Common myeloid progenitor, CD34-positive (primary cell): ENCODE measurements at regions not wholly inside any gene's neighbourhood (a gene's known extent, or its start where the extent isn't known, plus 50 kb on each side); places are given as distances from the start of the nearest gene placed in this dataset.

Source experiments
- CTCF ChIA-PET: fragments of 350-600 bp; sonication (Branson Sonifier 250); formaldehyde crosslinking; loops from one replicate; lab custom pipeline; 2021; ENCODE audit warnings: antibody characterized with exemption; lab: Charles Lee
- POLR2A ChIA-PET: fragments of 350-600 bp; sonication (Branson Sonifier 250); formaldehyde crosslinking; loops from one replicate; lab custom pipeline; 2021; ENCODE audit warnings: antibody characterized with exemption; lab: Charles Lee
- DNase-seq, 3 donors: peaks; one replicate each; pipeline versions ENCODE4 v3.0.0 to v3.0.0-alpha.2; 2013
- H3K27ac ChIP-seq, 2 experiments: 1 replicate in 1 of 2; 2 replicates in 1 of 2; pipeline ENCODE4 v1.7.0; 2013; ENCODE audit warnings: inconsistent platforms in 2 of 2, low read length in 2 of 2, mild to moderate bottlenecking in 2 of 2, low read depth in 1 of 2, moderate library complexity in 1 of 2; ENCODE audit not compliant: severe bottlenecking in 2 of 2, insufficient read depth in 1 of 2, poor library complexity in 1 of 2
- H3K27me3 ChIP-seq, 5 experiments: replicated peaks in 2 of 5; 1 replicate in 3 of 5; 2 replicates in 2 of 5; pipeline versions ENCODE4 v1.6.1 to v1.7.0; 2013; ENCODE audit warnings: low read length in 4 of 5, mild to moderate bottlenecking in 2 of 5, moderate library complexity in 2 of 5, inconsistent platforms in 1 of 5; ENCODE audit not compliant: insufficient read depth in 5 of 5, control insufficient read depth in 4 of 5
- H3K36me3 ChIP-seq, 4 experiments: 1 replicate in 2 of 4; 2 replicates in 2 of 4; pipeline versions ENCODE4 v1.6.1 to v1.7.0; 2013; ENCODE audit warnings: low read length in 3 of 4, control low read depth in 1 of 4, mild to moderate bottlenecking in 1 of 4; ENCODE audit not compliant: control insufficient read depth in 4 of 4, insufficient read depth in 4 of 4
- H3K4me1 ChIP-seq, 4 experiments: 1 replicate in 3 of 4; 2 replicates in 1 of 4; pipeline versions ENCODE4 v1.6.1 to v1.7.1; 2013; ENCODE audit warnings: low read length in 3 of 4, mild to moderate bottlenecking in 3 of 4, control low read depth in 1 of 4, inconsistent platforms in 1 of 4, moderate library complexity in 1 of 4; ENCODE audit not compliant: control insufficient read depth in 4 of 4, insufficient read depth in 4 of 4; ENCODE audit errors: control extremely low read depth in 1 of 4
- H3K4me3 ChIP-seq, 7 experiments: 1 replicate in 4 of 7; 2 replicates in 3 of 7; pipeline versions ENCODE4 v1.5.1 to v1.7.0; 2013; ENCODE audit warnings: mild to moderate bottlenecking in 7 of 7, low read length in 6 of 7, moderate library complexity in 6 of 7, inconsistent platforms in 2 of 7, low read depth in 2 of 7, control low read depth in 1 of 7; ENCODE audit not compliant: insufficient read depth in 4 of 7, control insufficient read depth in 1 of 7; ENCODE audit errors: extremely low read depth in 1 of 7
- H3K9me3 ChIP-seq, 5 experiments: 1 replicate in 4 of 5; 2 replicates in 1 of 5; pipeline versions ENCODE4 v1.6.1 to v1.7.1; 2013; ENCODE audit warnings: low read length in 4 of 5, mild to moderate bottlenecking in 2 of 5, inconsistent platforms in 1 of 5, low read depth in 1 of 5, moderate library complexity in 1 of 5; ENCODE audit not compliant: control insufficient read depth in 4 of 5, insufficient read depth in 2 of 5; ENCODE audit errors: control extremely low read depth in 1 of 5
- WGBS: methylation state at CpG from one replicate; pipeline ENCODE4 v1.1.5; 2013; ENCODE audit not compliant: insufficient coverage; 5-methylcytosine and 5-hydroxymethylcytosine counted together

DNA sequence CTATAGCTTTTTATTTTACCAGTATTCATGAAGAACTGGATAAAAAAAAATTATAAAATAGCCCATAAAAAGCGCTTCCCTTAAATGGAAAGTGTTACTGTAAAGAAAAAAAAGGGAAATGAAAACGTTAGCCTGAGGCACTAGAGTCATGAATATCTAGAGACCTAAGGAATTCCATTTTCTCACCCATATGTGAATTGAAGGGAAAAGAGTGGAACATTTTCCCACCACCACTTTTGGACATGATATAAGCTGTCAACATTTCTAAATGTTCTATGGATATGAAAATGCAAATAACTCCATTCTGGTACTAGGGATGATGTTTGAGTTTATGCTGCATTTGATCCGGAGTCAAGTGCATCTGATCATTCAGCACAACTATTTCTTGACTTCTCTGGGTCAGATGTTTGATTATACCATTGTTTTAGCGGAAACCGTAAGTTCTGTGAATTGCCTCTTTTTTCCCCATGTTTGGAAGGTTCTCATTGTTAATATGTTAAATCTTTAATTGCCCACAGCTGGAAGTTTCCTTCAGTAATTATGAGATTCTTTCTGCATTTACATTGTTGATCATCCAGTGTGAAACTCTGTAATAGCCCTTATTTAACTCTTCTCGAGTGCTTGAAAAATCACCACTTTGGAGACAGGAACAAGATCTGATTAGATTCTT, 467.4 kb upstream of the SEMA6A start:
- Histone ChIP-seq H3K4me1 (peaks cover 0 to 2% (median 0%) of the 10 kb centered on the region in 4 experiments), H3K36me3 (no peaks in the 10 kb centered on the region), H3K4me3 (no peak overlapping the region), H3K9me3 (no peaks in the 10 kb centered on the region), H3K27ac (no peak overlapping the region), H3K27me3 (no peaks in the 10 kb centered on the region)
- POLR2A ChIA-PET, result no interaction called here
- 87% methylated on average over 3 of the region's 6 CpGs for WGBS
- DNase-seq, result no peak
- CTCF ChIA-PET, result no interaction called here

DNA sequence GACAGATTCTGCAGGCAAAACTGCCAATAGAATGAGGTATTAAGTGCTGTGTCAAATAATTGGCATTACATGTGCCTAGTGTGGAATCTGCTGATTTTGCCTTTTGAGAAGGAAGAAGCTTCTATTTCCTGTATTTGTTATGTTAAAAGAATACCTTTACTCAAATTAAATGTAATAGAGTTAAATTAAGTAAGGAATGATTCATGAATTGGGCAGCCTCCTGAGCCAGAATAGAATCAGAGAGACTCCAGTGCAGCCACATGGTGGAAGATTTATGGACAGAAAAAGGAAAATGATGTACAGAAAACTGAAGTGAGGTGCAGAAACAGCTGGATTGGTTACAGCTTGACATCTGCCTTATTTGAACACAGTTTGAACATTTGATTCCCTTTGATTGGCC, 464.4 kb upstream of the SEMA6A start:
- H3K4me1 ChIP-seq, result no peaks in the 10 kb centered on the region
- ChIA-PET POLR2A (no interaction called here), CTCF (no interaction called here)
- DNase-seq, result no peak
- no peak overlapping the region for H3K27ac ChIP-seq
- no peak overlapping the region for H3K4me3 ChIP-seq
- H3K27me3 ChIP-seq, result no peaks in the 10 kb centered on the region
- no peaks in the 10 kb centered on the region for H3K9me3 ChIP-seq
- H3K36me3 ChIP-seq, result no peaks in the 10 kb centered on the region

DNA sequence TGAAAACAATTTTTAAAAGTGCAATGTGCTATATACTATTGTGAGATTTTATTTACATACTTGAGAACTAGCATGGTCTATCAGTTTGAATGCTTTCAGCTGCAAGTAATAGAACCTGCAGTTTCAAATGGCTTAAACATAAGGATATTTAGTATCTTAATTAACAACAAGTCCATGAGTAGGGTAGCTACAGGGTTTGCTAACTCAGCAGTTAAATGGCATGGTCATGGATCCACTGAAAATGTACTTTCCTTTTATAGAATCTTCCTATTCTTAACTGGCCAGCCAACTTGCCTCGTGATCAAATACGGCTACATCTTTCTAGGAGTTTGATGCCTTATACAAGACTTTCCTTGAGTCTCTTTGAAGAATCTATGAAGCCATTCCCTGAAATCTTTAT, 452.8 kb upstream of the SEMA6A start:
- H3K27me3 ChIP-seq, result no peaks in the 10 kb centered on the region
- POLR2A ChIA-PET, result no interaction called here
- 100% methylated on average over 2 of the region's 2 CpGs for WGBS
- CTCF ChIA-PET, result no interaction called here
- no peak overlapping the region for H3K27ac ChIP-seq
- no peaks in the 10 kb centered on the region for H3K9me3 ChIP-seq
- H3K4me1 ChIP-seq, result no peaks in the 10 kb centered on the region
- no peak for DNase-seq
- H3K4me3 ChIP-seq, result no peak overlapping the region
- H3K36me3 ChIP-seq, result no peaks in the 10 kb centered on the region

DNA sequence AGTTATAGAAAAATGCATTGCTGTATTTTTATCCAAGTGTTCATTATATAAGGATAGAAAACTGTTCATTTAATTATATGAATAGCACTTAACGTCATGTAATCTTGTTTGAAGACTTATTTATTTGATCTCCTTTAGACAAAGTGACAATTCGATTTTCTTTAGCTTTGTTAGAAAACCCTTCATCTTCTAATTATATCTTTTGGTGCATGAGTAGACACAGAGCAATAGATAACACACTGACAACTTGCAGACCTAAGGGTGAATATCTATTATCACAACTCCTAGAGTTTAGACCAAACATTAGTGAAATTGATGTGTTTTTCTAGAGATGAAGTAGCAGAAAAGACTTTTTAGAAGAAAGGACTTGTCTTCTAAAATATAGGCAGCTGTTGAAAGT, 446.4 kb upstream of the SEMA6A start:
- CTCF ChIA-PET, result no interaction called here
- POLR2A ChIA-PET, result no interaction called here
- WGBS, result no CpG with 5 or more reads among the region's 2 CpGs
- H3K9me3 ChIP-seq, result no peaks in the 10 kb centered on the region
- no peaks in the 10 kb centered on the region for H3K27me3 ChIP-seq
- H3K36me3 ChIP-seq, result no peaks in the 10 kb centered on the region
- no peak for DNase-seq
- no peak overlapping the region for H3K4me3 ChIP-seq
- H3K4me1 ChIP-seq, result no peaks in the 10 kb centered on the region
- no peak overlapping the region for H3K27ac ChIP-seq

DNA sequence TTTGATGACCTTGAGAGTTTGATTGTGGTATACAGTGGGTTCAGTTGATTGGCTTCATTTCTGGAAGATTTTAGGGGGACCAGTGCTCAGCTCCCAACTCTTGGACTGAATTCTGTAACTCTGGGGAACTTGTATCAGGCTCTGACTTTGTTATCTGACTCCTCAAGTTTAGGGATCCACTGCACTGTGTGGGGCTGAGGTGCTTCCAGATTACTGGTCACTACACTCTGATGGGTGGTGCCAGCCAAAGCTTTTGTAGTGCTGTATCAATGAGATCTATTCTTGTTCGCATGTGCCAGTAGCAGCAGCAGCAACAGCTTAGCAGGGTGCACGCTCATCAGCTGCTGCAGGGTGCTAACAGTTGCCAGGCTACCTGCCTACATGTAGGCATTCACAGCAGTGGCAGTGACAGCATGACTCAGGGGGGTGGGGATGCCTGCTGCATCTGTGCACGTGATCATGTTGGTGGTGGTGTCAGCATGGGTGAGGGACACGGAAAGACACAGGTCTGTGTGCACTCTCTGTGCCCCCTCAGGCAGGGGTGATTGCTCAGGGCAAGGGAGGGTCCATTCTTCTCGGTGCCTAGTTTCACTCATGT, 438.8 kb upstream of the SEMA6A start:
- POLR2A ChIA-PET, result no interaction called here
- H3K36me3 ChIP-seq, result no peaks in the 10 kb centered on the region
- 90% methylated on average over 5 of the region's 5 CpGs for WGBS
- CTCF ChIA-PET, result no interaction called here
- no peak overlapping the region for H3K27ac ChIP-seq
- peaks cover 0 to 4% (median 0%) of the 10 kb centered on the region in 5 experiments for H3K9me3 ChIP-seq
- no peak overlapping the region for H3K4me3 ChIP-seq
- no peaks in the 10 kb centered on the region for H3K4me1 ChIP-seq
- no peaks in the 10 kb centered on the region for H3K27me3 ChIP-seq
- no peak for DNase-seq

DNA sequence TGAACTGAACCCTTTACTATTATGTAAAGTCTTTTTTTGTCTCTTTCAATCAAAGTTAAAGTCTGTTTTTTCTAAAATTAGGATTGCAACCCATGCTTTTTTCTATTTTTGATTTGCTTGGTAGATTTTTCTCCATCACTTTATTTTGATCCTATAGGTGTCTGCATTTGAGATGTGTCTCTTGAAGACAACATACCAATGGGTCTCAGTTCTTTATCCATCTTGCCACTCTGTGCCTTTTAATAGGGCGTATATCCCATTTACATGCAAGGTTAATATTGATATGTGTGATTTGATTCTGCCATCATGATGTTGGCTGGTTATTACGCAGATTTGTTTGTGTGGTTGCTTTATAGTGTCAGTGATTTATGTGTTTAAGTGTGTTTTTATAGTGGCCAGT, 436.0 kb upstream of the SEMA6A start:
- Histone ChIP-seq H3K4me1 (no peaks in the 10 kb centered on the region), H3K36me3 (no peaks in the 10 kb centered on the region), H3K27me3 (no peaks in the 10 kb centered on the region), H3K9me3 (peaks cover 0 to 4% (median 0%) of the 10 kb centered on the region in 5 experiments), H3K4me3 (no peak overlapping the region), H3K27ac (no peak overlapping the region)
- 83% methylated on average over 2 of the region's 2 CpGs for WGBS
- ChIA-PET POLR2A (no interaction called here), CTCF (no interaction called here)
- DNase-seq, result no peak

DNA sequence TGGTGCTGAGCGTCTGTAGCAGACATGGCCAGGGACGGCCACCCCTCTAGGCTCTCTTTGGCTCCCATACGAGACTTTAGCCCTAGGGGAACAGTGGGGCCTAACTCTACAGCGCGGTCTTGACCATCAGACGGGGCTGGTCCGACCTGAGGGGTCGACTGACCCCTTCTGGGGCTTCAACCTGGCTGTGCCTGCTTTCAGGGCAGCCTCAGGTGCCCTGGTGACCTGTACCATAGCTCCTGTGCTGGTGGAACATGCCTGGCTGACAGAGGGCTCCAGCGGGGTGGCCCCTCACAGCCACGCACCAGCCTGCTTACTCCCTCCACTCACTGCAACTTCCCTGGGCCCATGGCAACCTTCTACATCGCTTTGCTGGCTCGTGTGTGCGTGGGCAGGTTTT, 423.4 kb upstream of the SEMA6A start:
- no peak for DNase-seq
- H3K4me1 ChIP-seq, result no peaks in the 10 kb centered on the region
- H3K4me3 ChIP-seq, result no peak overlapping the region
- H3K27ac ChIP-seq, result no peak overlapping the region
- peaks cover 0 to 2% (median 0%) of the 10 kb centered on the region in 5 experiments for H3K9me3 ChIP-seq
- H3K27me3 ChIP-seq, result no peaks in the 10 kb centered on the region
- H3K36me3 ChIP-seq, result no peaks in the 10 kb centered on the region
- WGBS, result 96% methylated on average over 10 of the region's 13 CpGs
- CTCF ChIA-PET, result no interaction called here
- POLR2A ChIA-PET, result no interaction called here
